Stomach (tissue), 8 donors: ENCODE measurements at regions not wholly inside any gene's neighbourhood (a gene's known extent, or its start where the extent isn't known, plus 50 kb on each side); places are given as distances from the start of the nearest gene placed in this dataset.
A peak's percentile ranks its signal among the peaks of the same experiment; 100 is the strongest.

Experiments used
- DNase-seq, 2 donors: peaks; one replicate each; pipeline versions ENCODE4 v3.0.0 to v3.0.0-alpha.2; 2013 to 2019
- H3K27ac ChIP-seq, 5 donors: fragments of 200-600 bp in 4 of 5; sonication (generic) in 4 of 5; one replicate each; pipeline ENCODE4 v1.5.1; 2013 to 2019; ENCODE audit warnings: mild to moderate bottlenecking in 1 of 5, moderate library complexity in 1 of 5
- H3K27me3 ChIP-seq, 3 donors: fragments of 200-600 bp; sonication (generic); one replicate each; pipeline ENCODE4 v1.5.1; 2017 to 2019; ENCODE audit warnings: mixed run types in 1 of 3
- H3K36me3 ChIP-seq, 4 donors: fragments of 200-600 bp; sonication (generic); 1 replicate in 3 of 4; 2 replicates in 1 of 4; pipeline ENCODE4 v1.5.1; 2016 to 2019
- H3K4me1 ChIP-seq, 4 donors: fragments of 200-600 bp; sonication (generic); one replicate each; pipeline ENCODE4 v1.5.1; 2016 to 2019
- H3K4me3 ChIP-seq, 4 donors: fragments of 200-600 bp; sonication (generic) in 3 of 4; one replicate each; pipeline ENCODE4 v1.5.1; 2016 to 2019; ENCODE audit warnings: mild to moderate bottlenecking in 1 of 4
- H3K9me3 ChIP-seq, 4 donors: fragments of 200-600 bp; sonication (generic); one replicate each; pipeline ENCODE4 v1.5.1; 2016 to 2019
- CTCF ChIP-seq, 7 experiments: fragments of 450-650 bp in 4 of 7; fragments of 200-600 bp in 3 of 7; sonication (generic) in 3 of 7; IDR thresholded peaks; one replicate each; pipeline ENCODE4 v1.5.1; 2016 to 2019; ENCODE audit warnings: antibody characterized with exemption in 7 of 7, control low read depth in 2 of 7, mild to moderate bottlenecking in 1 of 7
- EP300 ChIP-seq: sonication (generic); formaldehyde crosslinking; IDR thresholded peaks from one replicate; pipeline ENCODE4 v1.6.1; 2017; ENCODE audit warnings: antibody characterized with exemption
- POLR2A ChIP-seq, 4 donors: fragments of 450-650 bp; IDR thresholded peaks; one replicate each; pipeline ENCODE4 v1.6.1; 2016; ENCODE audit warnings: antibody characterized with exemption in 4 of 4, control low read depth in 2 of 4, mild to moderate bottlenecking in 1 of 4, moderate library complexity in 1 of 4
- POLR2AphosphoS5 ChIP-seq, 3 donors: sonication (generic); formaldehyde crosslinking; IDR thresholded peaks; one replicate each; pipeline ENCODE4 v1.6.1; 2016; ENCODE audit warnings: antibody characterized with exemption in 3 of 3
- WGBS, 5 donors: extraction: QIAGEN DNeasy Blood & Tissue Kit in 3 of 5; methylation state at CpG; one replicate each; pipeline versions ENCODE4 v1.1.5 to v1.1.7; 2013 to 2018; 5-methylcytosine and 5-hydroxymethylcytosine counted together
- intact Hi-C: fragments of 100-400 bp; cut with DNase I; formaldehyde crosslinking; loops from one replicate; pipeline ENCODE4 v1.15.1; 2023; ENCODE audit warnings: low total_unique reads
- donor health status: healthy with polysubstance abuse.
- donor health status: Bipolar disorder and iron deficiency.
- donor health status: healthy.

- H3K9me3 ChIP-seq, result no peaks in the 10 kb centered on the region
- no peaks in the 10 kb centered on the region for H3K27me3 ChIP-seq
- 27 to 57% (median 55%) methylated on average over 1 of the region's 1 CpG for WGBS, 5 donors
- no peaks in the 10 kb centered on the region for H3K36me3 ChIP-seq
- H3K27ac ChIP-seq, result no peak overlapping the region
- H3K4me3 ChIP-seq, result no peak overlapping the region
- DNase-seq, result peak in 1 of 2 donors; percentile 3
- intact Hi-C loops, result no loop called here
- no peak for TF ChIP-seq CTCF (IDR thresholded peaks at IDR 0.05)
- no peak for TF ChIP-seq EP300
- TF ChIP-seq POLR2A (IDR thresholded peaks at IDR 0.05), result no peak
- TF ChIP-seq POLR2AphosphoS5 (IDR thresholded peaks at IDR 0.05), result no peak
- H3K4me1 ChIP-seq, result no peaks in the 10 kb centered on the region
Measured at GRCh38 chr7:145848691-145849090, 267.9 kb upstream of the CNTNAP2 start.

GRCh38 chr7:145845345-145845744 lies 271.3 kb upstream of the CNTNAP2 start:
- no peak for TF ChIP-seq POLR2A (IDR thresholded peaks at IDR 0.05)
- no peak for TF ChIP-seq CTCF (IDR thresholded peaks at IDR 0.05)
- TF ChIP-seq EP300, result no peak
- TF ChIP-seq POLR2AphosphoS5 (IDR thresholded peaks at IDR 0.05), result no peak
- Histone ChIP-seq H3K4me3 (no peak overlapping the region), H3K27me3 (no peaks in the 10 kb centered on the region), H3K9me3 (peaks cover 0 to 14% (median 5%) of the 10 kb centered on the region in 4 donors), H3K27ac (no peak overlapping the region), H3K36me3 (no peaks in the 10 kb centered on the region), H3K4me1 (no peaks in the 10 kb centered on the region)
- WGBS, 5 donors, result 51 to 59% (median 58%) methylated on average over 6 of the region's 6 CpGs
- intact Hi-C loops, result no loop called here
- DNase-seq, result no peak

GRCh38 chr7:145839814-145840213 lies 276.8 kb upstream of the CNTNAP2 start:
- Histone ChIP-seq H3K27me3 (no peaks in the 10 kb centered on the region), H3K4me1 (no peaks in the 10 kb centered on the region), H3K4me3 (no peak overlapping the region), H3K27ac (no peak overlapping the region), H3K36me3 (no peaks in the 10 kb centered on the region), H3K9me3 (peaks cover 0 to 24% (median 5%) of the 10 kb centered on the region in 4 donors)
- intact Hi-C loops, result no loop called here
- no peak for DNase-seq
- no peak for TF ChIP-seq POLR2AphosphoS5 (IDR thresholded peaks at IDR 0.05)
- no peak for TF ChIP-seq EP300
- WGBS, 5 donors, result 76 to 93% (median 86%) methylated on average over 1 of the region's 1 CpG

GRCh38 chr7:145831616-145832206 lies 284.9 kb upstream of the CNTNAP2 start:
- H3K4me3 ChIP-seq, result no peak overlapping the region
- H3K9me3 ChIP-seq, result peaks cover 0 to 12% (median 0%) of the 10 kb centered on the region in 4 donors
- intact Hi-C loops, result no loop called here
- no peak overlapping the region for H3K27ac ChIP-seq
- no peaks in the 10 kb centered on the region for H3K4me1 ChIP-seq
- WGBS, 5 donors, result 71 to 76% (median 74%) methylated on average over 4 of the region's 4 CpGs
- TF ChIP-seq EP300, result no peak
- TF ChIP-seq CTCF (IDR thresholded peaks at IDR 0.05), result no peak
- TF ChIP-seq POLR2A (IDR thresholded peaks at IDR 0.05), result no peak
- no peak for TF ChIP-seq POLR2AphosphoS5 (IDR thresholded peaks at IDR 0.05)
- H3K27me3 ChIP-seq, result no peaks in the 10 kb centered on the region
- no peaks in the 10 kb centered on the region for H3K36me3 ChIP-seq
- no peak for DNase-seq

- H3K27me3 ChIP-seq, result no peaks in the 10 kb centered on the region
- 82 to 87% (median 84%) methylated on average over 8 of the region's 8 CpGs for whole genome bisulfite sequencing, 5 donors
- no peaks in the 10 kb centered on the region for H3K4me1 ChIP-seq
- no peaks in the 10 kb centered on the region for H3K36me3 ChIP-seq
- H3K27ac ChIP-seq, result no peak overlapping the region
- no peak for DNase-seq
- intact Hi-C loops, result no loop called here
- peaks cover 0 to 11% (median 8%) of the 10 kb centered on the region in 4 donors for H3K9me3 ChIP-seq
- TF ChIP-seq POLR2AphosphoS5 (IDR thresholded peaks at IDR 0.05) (no peak), POLR2A (IDR thresholded peaks at IDR 0.05) (no peak), CTCF (IDR thresholded peaks at IDR 0.05) (no peak), EP300 (no peak)
- H3K4me3 ChIP-seq, result no peak overlapping the region
Measured at GRCh38 chr7:145817687-145818086, 298.9 kb upstream of the CNTNAP2 start.
